SK-N-SH treated with all-trans-retinoic acid at 6 μM for 48 hours (cell line): ENCODE measurements at regions not wholly inside any gene's neighbourhood (a gene's known extent, or its start where the extent isn't known, plus 50 kb on each side); places are given as distances from the start of the nearest gene placed in this dataset.

Experiments used
- ATAC-seq: fragments of 200-7000 bp; cut with Tn5 transposase; 3 replicates; pipeline ENCODE4 v1.9.1; 2020; ENCODE audit warnings: mild to moderate bottlenecking, moderate library complexity
- ARNTL ChIP-seq: fragments of 450-650 bp; formaldehyde crosslinking; IDR thresholded peaks from 2 replicates; pipeline ENCODE4 v1.5.0; 2020; ENCODE audit warnings: low read depth, mild to moderate bottlenecking, moderate library complexity, borderline replicate concordance
- BACH2 ChIP-seq: fragments of 250-450 bp; sonication (Bioruptor Pico); IDR thresholded peaks from 2 replicates; pipeline ENCODE4 v1.9.0; 2021; ENCODE audit warnings: mild to moderate bottlenecking, borderline replicate concordance
- CSDC2 ChIP-seq: fragments of 250-450 bp; sonication (Bioruptor Pico); IDR thresholded peaks from 2 replicates; pipeline ENCODE4 v1.5.0; 2020; ENCODE audit warnings: mild to moderate bottlenecking, moderate library complexity
- ESRRG ChIP-seq: fragments of 250-450 bp; sonication (Bioruptor Pico); IDR thresholded peaks from 2 replicates; pipeline ENCODE4 v1.6.1; 2021; ENCODE audit warnings: mild to moderate bottlenecking
- GLIS3 ChIP-seq: fragments of 250-450 bp; sonication (Bioruptor Pico); IDR thresholded peaks from 2 replicates; pipeline ENCODE4 v1.5.0; 2020; ENCODE audit warnings: mild to moderate bottlenecking, moderate library complexity
- ISL1 ChIP-seq: fragments of 250-450 bp; sonication (Bioruptor Pico); IDR thresholded peaks from 2 replicates; pipeline ENCODE4 v2.1.2; 2022; ENCODE audit warnings: mild to moderate bottlenecking, moderate library complexity
- OSR1 ChIP-seq: fragments of 250-450 bp; sonication (Bioruptor Pico); IDR thresholded peaks from 2 replicates; pipeline ENCODE4 v1.8.0; 2022; ENCODE audit warnings: moderate library complexity, mild to moderate bottlenecking, inconsistent platforms
- PPARA ChIP-seq: fragments of 250-450 bp; sonication (Bioruptor Pico); IDR thresholded peaks from 2 replicates; pipeline ENCODE4 v1.5.0; 2020; ENCODE audit warnings: mild to moderate bottlenecking, borderline replicate concordance
- RARB ChIP-seq: fragments of 250-450 bp; sonication (Bioruptor Pico); IDR thresholded peaks from 2 replicates; pipeline ENCODE4 v1.8.0; 2021; ENCODE audit warnings: mild to moderate bottlenecking, moderate library complexity
- SNAI2 ChIP-seq: fragments of 250-450 bp; sonication (Bioruptor Pico); IDR thresholded peaks from 2 replicates; pipeline ENCODE4 v1.5.0; 2020; ENCODE audit warnings: mild to moderate bottlenecking, moderate library complexity
- TCF4 ChIP-seq: fragments of 250-450 bp; sonication (Bioruptor Pico); IDR thresholded peaks from 2 replicates; pipeline ENCODE4 v1.8.0; 2021; ENCODE audit warnings: mild to moderate bottlenecking, moderate library complexity, borderline replicate concordance
- TOX ChIP-seq: fragments of 250-450 bp; sonication (Bioruptor Pico); IDR thresholded peaks from 2 replicates; pipeline ENCODE4 v1.8.0; 2021; ENCODE audit warnings: mild to moderate bottlenecking, moderate library complexity, borderline replicate concordance
- ZC3H10 ChIP-seq: fragments of 250-450 bp; sonication (Bioruptor Pico); IDR thresholded peaks from 2 replicates; pipeline ENCODE4 v1.5.1; 2021; ENCODE audit warnings: mild to moderate bottlenecking, moderate library complexity
- ZFP3 ChIP-seq: fragments of 250-450 bp; sonication (Bioruptor Pico); IDR thresholded peaks from 2 replicates; pipeline ENCODE4 v1.5.0; 2020; ENCODE audit warnings: mild to moderate bottlenecking, moderate library complexity
- ZFP30 ChIP-seq: fragments of 450-650 bp; formaldehyde crosslinking; IDR thresholded peaks from 2 replicates; pipeline ENCODE4 v1.5.0; 2022; ENCODE audit warnings: mild to moderate bottlenecking, moderate library complexity
- ZNF70 ChIP-seq: fragments of 450-650 bp; formaldehyde crosslinking; IDR thresholded peaks from 2 replicates; pipeline ENCODE4 v1.5.0; 2020; ENCODE audit warnings: mild to moderate bottlenecking, moderate library complexity
- ZNF8 ChIP-seq: fragments of 450-650 bp; formaldehyde crosslinking; IDR thresholded peaks from 2 replicates; pipeline ENCODE4 v1.5.0; 2020; ENCODE audit warnings: mild to moderate bottlenecking, moderate library complexity
- TF ChIP-seq, protein P1 (sequence below): fragments of 250-450 bp; sonication (Bioruptor Pico); IDR thresholded peaks from 2 replicates; pipeline ENCODE4 v1.5.0; 2020; ENCODE audit warnings: mild to moderate bottlenecking, moderate library complexity
- TF ChIP-seq, protein P2 (sequence below): fragments of 250-450 bp; sonication (Bioruptor Pico); IDR thresholded peaks from 2 replicates; pipeline ENCODE4 v1.8.0; 2021; ENCODE audit warnings: low read depth, mild to moderate bottlenecking, moderate library complexity, borderline replicate concordance
- TF ChIP-seq, protein P3 (sequence below): fragments of 250-450 bp; sonication (Bioruptor Pico); IDR thresholded peaks from 2 replicates; pipeline ENCODE4 v1.8.0; 2020; ENCODE audit warnings: mild to moderate bottlenecking, moderate library complexity, borderline replicate concordance
- TF ChIP-seq, protein P4 (sequence below): fragments of 250-450 bp; sonication (Bioruptor Pico); IDR thresholded peaks from 2 replicates; pipeline ENCODE4 v1.5.1; 2021; ENCODE audit warnings: mild to moderate bottlenecking, moderate library complexity
- TF ChIP-seq, protein P5 (sequence below): fragments of 250-450 bp; sonication (Bioruptor Pico); IDR thresholded peaks from 2 replicates; pipeline ENCODE4 v1.5.1; 2020; ENCODE audit warnings: low read depth, mild to moderate bottlenecking, moderate library complexity

DNA sequence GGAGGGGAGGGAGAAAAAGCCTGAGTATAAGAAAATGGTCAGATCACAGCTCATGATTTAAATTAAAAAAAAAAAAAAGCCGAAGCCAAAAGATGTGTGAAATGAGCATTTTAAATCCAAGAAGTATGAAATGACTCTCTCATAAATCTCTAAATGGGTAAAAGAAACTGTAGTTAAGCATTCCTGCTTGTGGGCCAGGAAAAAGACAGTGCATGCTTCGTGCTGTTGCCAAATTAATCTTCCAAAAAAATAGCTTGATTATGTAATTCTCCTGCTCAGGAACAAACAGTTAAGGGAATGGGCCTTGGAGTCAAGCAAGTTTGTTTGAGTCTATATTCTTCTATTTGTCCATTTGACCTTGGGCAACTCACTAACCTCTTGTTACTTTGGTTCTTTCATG lies 325.4 kb upstream of the SEL1L start:
- ATAC-seq, result no peak
- TF ChIP-seq, protein P1, sequence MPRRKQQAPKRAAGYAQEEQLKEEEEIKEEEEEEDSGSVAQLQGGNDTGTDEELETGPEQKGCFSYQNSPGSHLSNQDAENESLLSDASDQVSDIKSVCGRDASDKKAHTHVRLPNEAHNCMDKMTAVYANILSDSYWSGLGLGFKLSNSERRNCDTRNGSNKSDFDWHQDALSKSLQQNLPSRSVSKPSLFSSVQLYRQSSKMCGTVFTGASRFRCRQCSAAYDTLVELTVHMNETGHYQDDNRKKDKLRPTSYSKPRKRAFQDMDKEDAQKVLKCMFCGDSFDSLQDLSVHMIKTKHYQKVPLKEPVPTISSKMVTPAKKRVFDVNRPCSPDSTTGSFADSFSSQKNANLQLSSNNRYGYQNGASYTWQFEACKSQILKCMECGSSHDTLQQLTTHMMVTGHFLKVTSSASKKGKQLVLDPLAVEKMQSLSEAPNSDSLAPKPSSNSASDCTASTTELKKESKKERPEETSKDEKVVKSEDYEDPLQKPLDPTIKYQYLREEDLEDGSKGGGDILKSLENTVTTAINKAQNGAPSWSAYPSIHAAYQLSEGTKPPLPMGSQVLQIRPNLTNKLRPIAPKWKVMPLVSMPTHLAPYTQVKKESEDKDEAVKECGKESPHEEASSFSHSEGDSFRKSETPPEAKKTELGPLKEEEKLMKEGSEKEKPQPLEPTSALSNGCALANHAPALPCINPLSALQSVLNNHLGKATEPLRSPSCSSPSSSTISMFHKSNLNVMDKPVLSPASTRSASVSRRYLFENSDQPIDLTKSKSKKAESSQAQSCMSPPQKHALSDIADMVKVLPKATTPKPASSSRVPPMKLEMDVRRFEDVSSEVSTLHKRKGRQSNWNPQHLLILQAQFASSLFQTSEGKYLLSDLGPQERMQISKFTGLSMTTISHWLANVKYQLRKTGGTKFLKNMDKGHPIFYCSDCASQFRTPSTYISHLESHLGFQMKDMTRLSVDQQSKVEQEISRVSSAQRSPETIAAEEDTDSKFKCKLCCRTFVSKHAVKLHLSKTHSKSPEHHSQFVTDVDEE (CRISPR knock-in tag), result no peak
- TF ChIP-seq ZNF8 (CRISPR knock-in tag), result no peak
- TF ChIP-seq ZFP3, result no peak
- no peak for TF ChIP-seq TCF4 (CRISPR knock-in tag)
- TF ChIP-seq CSDC2 (CRISPR knock-in tag), result no peak
- TF ChIP-seq, protein P2, sequence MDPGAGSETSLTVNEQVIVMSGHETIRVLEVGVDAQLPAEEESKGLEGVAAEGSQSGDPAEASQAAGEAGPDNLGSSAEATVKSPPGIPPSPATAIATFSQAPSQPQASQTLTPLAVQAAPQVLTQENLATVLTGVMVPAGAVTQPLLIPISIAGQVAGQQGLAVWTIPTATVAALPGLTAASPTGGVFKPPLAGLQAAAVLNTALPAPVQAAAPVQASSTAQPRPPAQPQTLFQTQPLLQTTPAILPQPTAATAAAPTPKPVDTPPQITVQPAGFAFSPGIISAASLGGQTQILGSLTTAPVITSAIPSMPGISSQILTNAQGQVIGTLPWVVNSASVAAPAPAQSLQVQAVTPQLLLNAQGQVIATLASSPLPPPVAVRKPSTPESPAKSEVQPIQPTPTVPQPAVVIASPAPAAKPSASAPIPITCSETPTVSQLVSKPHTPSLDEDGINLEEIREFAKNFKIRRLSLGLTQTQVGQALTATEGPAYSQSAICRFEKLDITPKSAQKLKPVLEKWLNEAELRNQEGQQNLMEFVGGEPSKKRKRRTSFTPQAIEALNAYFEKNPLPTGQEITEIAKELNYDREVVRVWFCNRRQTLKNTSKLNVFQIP, result no peak
- TF ChIP-seq ZNF70, result no peak
- TF ChIP-seq ARNTL (CRISPR knock-in tag), result no peak
- TF ChIP-seq TOX (CRISPR knock-in tag), result no peak
- TF ChIP-seq GLIS3 (CRISPR knock-in tag), result no peak
- TF ChIP-seq, protein P3, sequence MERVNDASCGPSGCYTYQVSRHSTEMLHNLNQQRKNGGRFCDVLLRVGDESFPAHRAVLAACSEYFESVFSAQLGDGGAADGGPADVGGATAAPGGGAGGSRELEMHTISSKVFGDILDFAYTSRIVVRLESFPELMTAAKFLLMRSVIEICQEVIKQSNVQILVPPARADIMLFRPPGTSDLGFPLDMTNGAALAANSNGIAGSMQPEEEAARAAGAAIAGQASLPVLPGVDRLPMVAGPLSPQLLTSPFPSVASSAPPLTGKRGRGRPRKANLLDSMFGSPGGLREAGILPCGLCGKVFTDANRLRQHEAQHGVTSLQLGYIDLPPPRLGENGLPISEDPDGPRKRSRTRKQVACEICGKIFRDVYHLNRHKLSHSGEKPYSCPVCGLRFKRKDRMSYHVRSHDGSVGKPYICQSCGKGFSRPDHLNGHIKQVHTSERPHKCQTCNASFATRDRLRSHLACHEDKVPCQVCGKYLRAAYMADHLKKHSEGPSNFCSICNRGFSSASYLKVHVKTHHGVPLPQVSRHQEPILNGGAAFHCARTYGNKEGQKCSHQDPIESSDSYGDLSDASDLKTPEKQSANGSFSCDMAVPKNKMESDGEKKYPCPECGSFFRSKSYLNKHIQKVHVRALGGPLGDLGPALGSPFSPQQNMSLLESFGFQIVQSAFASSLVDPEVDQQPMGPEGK (CRISPR knock-in tag), result no peak
- no peak for TF ChIP-seq RARB (CRISPR knock-in tag)
- TF ChIP-seq ZFP30 (CRISPR knock-in tag), result no peak
- TF ChIP-seq PPARA (CRISPR knock-in tag), result no peak
- TF ChIP-seq, protein P4, sequence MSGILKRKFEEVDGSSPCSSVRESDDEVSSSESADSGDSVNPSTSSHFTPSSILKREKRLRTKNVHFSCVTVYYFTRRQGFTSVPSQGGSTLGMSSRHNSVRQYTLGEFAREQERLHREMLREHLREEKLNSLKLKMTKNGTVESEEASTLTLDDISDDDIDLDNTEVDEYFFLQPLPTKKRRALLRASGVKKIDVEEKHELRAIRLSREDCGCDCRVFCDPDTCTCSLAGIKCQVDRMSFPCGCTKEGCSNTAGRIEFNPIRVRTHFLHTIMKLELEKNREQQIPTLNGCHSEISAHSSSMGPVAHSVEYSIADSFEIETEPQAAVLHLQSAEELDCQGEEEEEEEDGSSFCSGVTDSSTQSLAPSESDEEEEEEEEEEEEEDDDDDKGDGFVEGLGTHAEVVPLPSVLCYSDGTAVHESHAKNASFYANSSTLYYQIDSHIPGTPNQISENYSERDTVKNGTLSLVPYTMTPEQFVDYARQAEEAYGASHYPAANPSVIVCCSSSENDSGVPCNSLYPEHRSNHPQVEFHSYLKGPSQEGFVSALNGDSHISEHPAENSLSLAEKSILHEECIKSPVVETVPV, result no peak

DNA sequence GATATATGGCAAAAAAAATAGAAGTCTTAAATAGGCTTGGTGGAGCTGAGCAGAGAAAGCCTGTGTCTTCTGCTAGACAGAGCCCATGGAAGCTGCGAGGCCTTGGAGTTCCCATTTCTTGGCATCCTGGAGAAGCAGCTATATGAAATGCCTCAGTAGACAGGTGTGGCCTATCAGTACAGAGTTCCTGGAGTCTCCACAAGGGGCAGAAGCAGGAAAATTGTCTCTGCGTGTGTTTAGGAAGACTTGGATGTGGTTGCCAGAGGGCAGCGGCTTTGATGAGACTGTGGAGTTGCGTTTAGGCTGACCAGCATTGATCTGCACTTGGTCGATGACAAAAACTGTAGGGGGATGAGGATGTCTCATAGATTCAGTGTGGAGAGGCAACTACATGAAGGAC lies 334.5 kb upstream of the SEL1L start:
- ATAC-seq, result no peak
- no peak for TF ChIP-seq ZNF70
- TF ChIP-seq ISL1 (CRISPR knock-in tag), result no peak
- TF ChIP-seq, protein P5, sequence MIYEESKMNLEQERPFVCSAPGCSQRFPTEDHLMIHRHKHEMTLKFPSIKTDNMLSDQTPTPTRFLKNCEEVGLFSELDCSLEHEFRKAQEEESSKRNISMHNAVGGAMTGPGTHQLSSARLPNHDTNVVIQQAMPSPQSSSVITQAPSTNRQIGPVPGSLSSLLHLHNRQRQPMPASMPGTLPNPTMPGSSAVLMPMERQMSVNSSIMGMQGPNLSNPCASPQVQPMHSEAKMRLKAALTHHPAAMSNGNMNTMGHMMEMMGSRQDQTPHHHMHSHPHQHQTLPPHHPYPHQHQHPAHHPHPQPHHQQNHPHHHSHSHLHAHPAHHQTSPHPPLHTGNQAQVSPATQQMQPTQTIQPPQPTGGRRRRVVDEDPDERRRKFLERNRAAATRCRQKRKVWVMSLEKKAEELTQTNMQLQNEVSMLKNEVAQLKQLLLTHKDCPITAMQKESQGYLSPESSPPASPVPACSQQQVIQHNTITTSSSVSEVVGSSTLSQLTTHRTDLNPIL (CRISPR knock-in tag), result no peak
- TF ChIP-seq ZNF8 (CRISPR knock-in tag), result no peak
- TF ChIP-seq SNAI2, result no peak
- TF ChIP-seq, protein P1 (CRISPR knock-in tag), result no peak
- TF ChIP-seq BACH2 (CRISPR knock-in tag), result no peak
- no peak for TF ChIP-seq RARB (CRISPR knock-in tag)
- TF ChIP-seq TCF4 (CRISPR knock-in tag), result no peak
- TF ChIP-seq OSR1, result no peak
- TF ChIP-seq ZFP30 (CRISPR knock-in tag), result no peak
- no peak for TF ChIP-seq ZC3H10 (CRISPR knock-in tag)
- no peak for TF ChIP-seq ESRRG
- no peak for TF ChIP-seq PPARA (CRISPR knock-in tag)
- TF ChIP-seq, protein P3 (CRISPR knock-in tag), result no peak
